CD14-positive monocyte (primary cell): ENCODE measurements at regions not wholly inside any gene's neighbourhood (a gene's known extent, or its start where the extent isn't known, plus 50 kb on each side); places are given as distances from the start of the nearest gene placed in this dataset.

Experiments
- DNase-seq, 3 donors: peaks; one replicate each; pipeline ENCODE4 v3.0.0-alpha.2; 2011 to 2022
- H2AFZ ChIP-seq: 2 replicates; pipeline ENCODE4 v1.6.0; 2012; ENCODE audit warnings: mild to moderate bottlenecking, low read depth, low read length, inconsistent platforms; ENCODE audit not compliant: insufficient read depth, poor library complexity, severe bottlenecking
- H3K27ac ChIP-seq, 2 donors: 1 replicate in 1 of 2; 2 replicates in 1 of 2; pipeline ENCODE4 v1.5.1; 2012 to 2013; ENCODE audit warnings: low read length in 2 of 2, control low read depth in 1 of 2, inconsistent platforms in 1 of 2, low read depth in 1 of 2, mild to moderate bottlenecking in 1 of 2
- H3K27me3 ChIP-seq, 2 donors: one replicate each; pipeline versions ENCODE4 v1.6.0 to v1.6.1; 2011 to 2013; ENCODE audit warnings: low read length in 2 of 2; ENCODE audit not compliant: control insufficient read depth in 2 of 2, insufficient read depth in 2 of 2
- H3K36me3 ChIP-seq, 2 donors: replicated peaks in 1 of 2; 1 replicate in 1 of 2; 2 replicates in 1 of 2; pipeline versions ENCODE4 v1.5.1 to v1.6.1; 2012 to 2013; ENCODE audit warnings: low read length in 2 of 2, control low read depth in 1 of 2, inconsistent platforms in 1 of 2, mild to moderate bottlenecking in 1 of 2; ENCODE audit not compliant: insufficient read depth in 2 of 2, control insufficient read depth in 1 of 2
- H3K4me1 ChIP-seq, 2 donors: 1 replicate in 1 of 2; 2 replicates in 1 of 2; pipeline versions ENCODE4 v1.5.1 to v1.6.1; 2012 to 2013; ENCODE audit warnings: low read length in 2 of 2, control low read depth in 1 of 2, inconsistent platforms in 1 of 2, mild to moderate bottlenecking in 1 of 2, moderate library complexity in 1 of 2; ENCODE audit not compliant: insufficient read depth in 2 of 2, control insufficient read depth in 1 of 2
- H3K4me2 ChIP-seq: replicated peaks from 2 replicates; pipeline ENCODE3; 2012; ENCODE audit warnings: low read length, moderate library complexity, mild to moderate bottlenecking; ENCODE audit not compliant: poor library complexity, severe bottlenecking; ENCODE audit errors: extremely low read depth
- H3K4me3 ChIP-seq, 3 experiments: fragments of 200-600 bp in 1 of 3; sonication (generic) in 1 of 3; replicated peaks in 1 of 3; 1 replicate in 2 of 3; 2 replicates in 1 of 3; pipeline ENCODE4 v1.5.1; 2011 to 2013; ENCODE audit warnings: low read length in 3 of 3, mild to moderate bottlenecking in 3 of 3, control low read depth in 2 of 3, low read depth in 2 of 3, inconsistent platforms in 1 of 3, moderate library complexity in 1 of 3
- H3K79me2 ChIP-seq: 2 replicates; pipeline ENCODE4 v1.6.0; 2012; ENCODE audit warnings: mild to moderate bottlenecking, control low read depth, inconsistent platforms, low read length, moderate library complexity; ENCODE audit not compliant: insufficient read depth
- H3K9ac ChIP-seq: 2 replicates; pipeline ENCODE4 v1.6.0; 2017; ENCODE audit warnings: low read length, mild to moderate bottlenecking; ENCODE audit not compliant: insufficient read depth, poor library complexity, severe bottlenecking
- H3K9me3 ChIP-seq, 2 donors: replicated peaks in 1 of 2; 1 replicate in 1 of 2; 2 replicates in 1 of 2; pipeline versions ENCODE4 v1.5.1 to v1.6.1; 2012 to 2013; ENCODE audit warnings: low read length in 2 of 2, control low read depth in 1 of 2; ENCODE audit not compliant: control insufficient read depth in 1 of 2, insufficient read depth in 1 of 2
- H4K20me1 ChIP-seq: 2 replicates; pipeline ENCODE4 v1.6.0; 2012; ENCODE audit warnings: mild to moderate bottlenecking, low read length, control low read depth, moderate library complexity; ENCODE audit not compliant: insufficient read depth
- H3K27ac Mint-ChIP-seq, 7 donors: one replicate each; pipeline ENCODE4 v1.8.0; 2020; ENCODE audit warnings: mild to moderate bottlenecking in 7 of 7, mixed read lengths in 7 of 7, moderate library complexity in 6 of 7, inconsistent platforms in 2 of 7
- H3K27me3 Mint-ChIP-seq, 3 donors: one replicate each; pipeline ENCODE4 v1.8.0; 2021 to 2022; ENCODE audit warnings: low read depth in 3 of 3, mild to moderate bottlenecking in 3 of 3, mixed read lengths in 3 of 3, moderate library complexity in 3 of 3, inconsistent platforms in 1 of 3
- H3K36me3 Mint-ChIP-seq, 2 donors: one replicate each; pipeline ENCODE4 v1.8.0; 2020; ENCODE audit warnings: mixed read lengths in 2 of 2, inconsistent platforms in 1 of 2, mild to moderate bottlenecking in 1 of 2
- H3K4me1 Mint-ChIP-seq: one replicate; pipeline ENCODE4 v1.8.0; 2020; ENCODE audit warnings: mild to moderate bottlenecking, mixed read lengths
- H3K4me3 Mint-ChIP-seq, 2 donors: one replicate each; pipeline ENCODE4 v1.8.0; 2020; ENCODE audit warnings: mild to moderate bottlenecking in 2 of 2, mixed read lengths in 2 of 2, moderate library complexity in 1 of 2
- H3K9me3 Mint-ChIP-seq, 7 donors: one replicate each; pipeline ENCODE4 v1.8.0; 2020 to 2022; ENCODE audit warnings: mixed read lengths in 7 of 7, mild to moderate bottlenecking in 6 of 7, moderate library complexity in 6 of 7, inconsistent platforms in 2 of 7
- CTCF ChIP-seq: fragments of 200-600 bp; IDR thresholded peaks from one replicate; pipeline ENCODE4 v1.8.0; 2022; ENCODE audit warnings: antibody characterized with exemption, mild to moderate bottlenecking
- WGBS: methylation state at CpG from one replicate; pipeline ENCODE4 v1.1.5; 2013; ENCODE audit warnings: missing lambda C conversion rate; ENCODE audit not compliant: insufficient coverage; 5-methylcytosine and 5-hydroxymethylcytosine counted together
- intact Hi-C, 2 donors: fragments of 100-400 bp; cut with micrococcal nuclease; formaldehyde crosslinking; loops; one replicate each; pipeline versions ENCODE4 v1.15.0 to v1.15.1; 2023

- H3K36me3 ChIP-seq: no peaks in the 10 kb centered on the region
- no peak overlapping the region for H3K4me3 ChIP-seq
- intact Hi-C loops: no loop called here
- H3K27me3 ChIP-seq: no peaks in the 10 kb centered on the region
- no CpG with 5 or more reads among the region's 4 CpGs for WGBS
- no peak overlapping the region for H3K4me2 ChIP-seq
- no peaks in the 10 kb centered on the region for H4K20me1 ChIP-seq
- H3K36me3 Mint-ChIP-seq: no peaks in the 10 kb centered on the region
- H3K4me1 Mint-ChIP-seq: no peaks in the 10 kb centered on the region
- no peak overlapping the region for H3K27ac ChIP-seq
- peaks cover 5 to 9% of the 10 kb centered on the region in 2 donors for H3K9me3 ChIP-seq
- H3K9me3 Mint-ChIP-seq: peaks cover 3 to 17% (median 12%) of the 10 kb centered on the region in 7 donors
- no peak overlapping the region for H2AFZ ChIP-seq
- H3K9ac ChIP-seq: no peak overlapping the region
- no peak for DNase-seq
- no peaks in the 10 kb centered on the region for H3K79me2 ChIP-seq
- H3K27me3 Mint-ChIP-seq: peaks cover 0 to 3% (median 2%) of the 10 kb centered on the region in 3 donors
- no peaks in the 10 kb centered on the region for H3K4me1 ChIP-seq
- H3K27ac Mint-ChIP-seq: no peak overlapping the region
- no peak overlapping the region for H3K4me3 Mint-ChIP-seq
- no peak for TF ChIP-seq CTCF
Observed at GRCh38 chr18:3388980-3389379, 61.0 kb upstream of the TGIF1 start.

GRCh38 chr18:3389977-3390376, 60.0 kb upstream of the TGIF1 start:
- H3K79me2 ChIP-seq: no peaks in the 10 kb centered on the region
- Mint-ChIP-seq H3K27me3 (peaks cover 0 to 3% (median 2%) of the 10 kb centered on the region in 3 donors), H3K9me3 (peaks cover 10 to 23% (median 18%) of the 10 kb centered on the region in 7 donors), H3K36me3 (no peaks in the 10 kb centered on the region), H3K4me1 (no peaks in the 10 kb centered on the region), H3K27ac (no peak overlapping the region), H3K4me3 (no peak overlapping the region)
- no peak overlapping the region for H3K27ac ChIP-seq
- H3K9me3 ChIP-seq: peaks cover 12 to 17% of the 10 kb centered on the region in 2 donors
- H2AFZ ChIP-seq: no peak overlapping the region
- no peak for TF ChIP-seq CTCF
- H4K20me1 ChIP-seq: no peaks in the 10 kb centered on the region
- no peak overlapping the region for H3K4me3 ChIP-seq
- no peaks in the 10 kb centered on the region for H3K4me1 ChIP-seq
- intact Hi-C loops: no loop called here
- DNase-seq: no peak
- no peaks in the 10 kb centered on the region for H3K27me3 ChIP-seq
- WGBS: 100% methylated on average over 2 of the region's 3 CpGs
- H3K4me2 ChIP-seq: no peak overlapping the region
- H3K9ac ChIP-seq: no peak overlapping the region
- H3K36me3 ChIP-seq: no peaks in the 10 kb centered on the region
